GM23338 (cell line): ENCODE measurements at regions not wholly inside any gene's neighbourhood (a gene's known extent, or its start where the extent isn't known, plus 50 kb on each side); places are given as distances from the start of the nearest gene placed in this dataset.

Source experiments
- EZH2 ChIP-seq: fragments of 200-600 bp; sonication (generic); IDR thresholded peaks from one replicate; pipeline ENCODE4 v1.8.0; 2017; ENCODE audit warnings: antibody characterized with exemption, mild to moderate bottlenecking, low read depth; ENCODE audit not compliant: unreplicated experiment
- POLR2AphosphoS5 ChIP-seq: IDR thresholded peaks from 2 replicates; pipeline ENCODE4 v1.6.1; 2016; ENCODE audit warnings: antibody characterized with exemption, low read depth
- REST ChIP-seq: IDR thresholded peaks from one replicate; pipeline ENCODE4 v1.6.1; 2018; ENCODE audit warnings: antibody characterized with exemption; ENCODE audit not compliant: unreplicated experiment
- TF ChIP-seq, protein P1 (sequence below), 2 experiments: fragments of 200-600 bp in 1 of 2; sonication (generic) in 1 of 2; conservative IDR thresholded peaks; 2 replicates each; pipeline versions ENCODE4 v1.5.1 to v1.6.1; 2016 to 2017; ENCODE audit warnings: antibody characterized with exemption in 2 of 2, low read depth in 2 of 2, mild to moderate bottlenecking in 2 of 2, moderate library complexity in 1 of 2

- TF ChIP-seq, protein P1, sequence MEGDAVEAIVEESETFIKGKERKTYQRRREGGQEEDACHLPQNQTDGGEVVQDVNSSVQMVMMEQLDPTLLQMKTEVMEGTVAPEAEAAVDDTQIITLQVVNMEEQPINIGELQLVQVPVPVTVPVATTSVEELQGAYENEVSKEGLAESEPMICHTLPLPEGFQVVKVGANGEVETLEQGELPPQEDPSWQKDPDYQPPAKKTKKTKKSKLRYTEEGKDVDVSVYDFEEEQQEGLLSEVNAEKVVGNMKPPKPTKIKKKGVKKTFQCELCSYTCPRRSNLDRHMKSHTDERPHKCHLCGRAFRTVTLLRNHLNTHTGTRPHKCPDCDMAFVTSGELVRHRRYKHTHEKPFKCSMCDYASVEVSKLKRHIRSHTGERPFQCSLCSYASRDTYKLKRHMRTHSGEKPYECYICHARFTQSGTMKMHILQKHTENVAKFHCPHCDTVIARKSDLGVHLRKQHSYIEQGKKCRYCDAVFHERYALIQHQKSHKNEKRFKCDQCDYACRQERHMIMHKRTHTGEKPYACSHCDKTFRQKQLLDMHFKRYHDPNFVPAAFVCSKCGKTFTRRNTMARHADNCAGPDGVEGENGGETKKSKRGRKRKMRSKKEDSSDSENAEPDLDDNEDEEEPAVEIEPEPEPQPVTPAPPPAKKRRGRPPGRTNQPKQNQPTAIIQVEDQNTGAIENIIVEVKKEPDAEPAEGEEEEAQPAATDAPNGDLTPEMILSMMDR (conservative IDR thresholded peaks at IDR 0.05; ENCODE audit: low read depth in 2 of 2): no peak
- TF ChIP-seq EZH2 (no peak), POLR2AphosphoS5 (no peak), REST (no peak)
These were observed 152.6 kb upstream of the MAST4 start for GRCh38 chr5:66443462-66444130.
